Upper lobe of left lung (tissue), 6 donors: ENCODE measurements at regions not wholly inside any gene's neighbourhood (a gene's known extent, or its start where the extent isn't known, plus 50 kb on each side); places are given as distances from the start of the nearest gene placed in this dataset.

Experiments used
- ATAC-seq, 2 donors: fragments of 200-7000 bp; cut with Tn5 transposase; one replicate each; pipeline ENCODE4 v1.9.1; 2022; ENCODE audit warnings: mild to moderate bottlenecking in 2 of 2, moderate library complexity in 2 of 2; ENCODE audit not compliant: low FRiP score in 2 of 2
- DNase-seq, 2 donors: peaks; one replicate each; pipeline ENCODE4 v3.0.0-alpha.2; 2019 to 2020
- H3K27ac ChIP-seq, 4 donors: fragments of 200-600 bp; sonication (generic); one replicate each; pipeline ENCODE4 v1.5.1; 2016 to 2019
- H3K27me3 ChIP-seq, 4 donors: fragments of 200-600 bp; sonication (generic); one replicate each; pipeline ENCODE4 v1.5.1; 2017 to 2019
- H3K36me3 ChIP-seq, 4 donors: fragments of 200-600 bp; sonication (generic); one replicate each; pipeline ENCODE4 v1.5.1; 2016 to 2019
- H3K4me1 ChIP-seq, 4 donors: fragments of 200-600 bp; sonication (generic); one replicate each; pipeline ENCODE4 v1.5.1; 2018 to 2019
- H3K4me3 ChIP-seq, 4 donors: fragments of 200-600 bp; sonication (generic); one replicate each; pipeline ENCODE4 v1.5.1; 2017 to 2019; ENCODE audit warnings: mild to moderate bottlenecking in 2 of 4, moderate library complexity in 1 of 4
- H3K9me3 ChIP-seq, 4 donors: fragments of 200-600 bp; sonication (generic); one replicate each; pipeline ENCODE4 v1.5.1; 2018 to 2019
- EP300 ChIP-seq, 4 donors: sonication (generic); formaldehyde crosslinking; IDR thresholded peaks; one replicate each; pipeline ENCODE4 v1.5.1; 2017; ENCODE audit warnings: antibody characterized with exemption in 4 of 4, control low read depth in 2 of 4
- POLR2A ChIP-seq, 4 donors: fragments of 450-650 bp; IDR thresholded peaks; one replicate each; pipeline ENCODE4 v1.5.1; 2016 to 2017; ENCODE audit warnings: antibody characterized with exemption in 4 of 4, mild to moderate bottlenecking in 2 of 4
- POLR2AphosphoS5 ChIP-seq, 2 donors: sonication (generic); formaldehyde crosslinking; IDR thresholded peaks; one replicate each; pipeline ENCODE4 v1.5.1; 2017; ENCODE audit warnings: antibody characterized with exemption in 2 of 2
- WGBS, 2 donors: methylation state at CpG; one replicate each; pipeline ENCODE4 v1.1.5; 2017 to 2018; 5-methylcytosine and 5-hydroxymethylcytosine counted together
- TF ChIP-seq, protein P1 (sequence below), 6 experiments: fragments of 450-650 bp in 4 of 6; fragments of 200-600 bp in 2 of 6; sonication (generic) in 2 of 6; IDR thresholded peaks; one replicate each; pipeline ENCODE4 v1.5.1; 2016 to 2019; ENCODE audit warnings: antibody characterized with exemption in 6 of 6
- donor health status: DM: no; HTN: no; CAD: no; lungs with moderate emphysema.
- donor health status: DM: no; HTN: yes; CAD: no; lungs with severe emphysema.

DNA sequence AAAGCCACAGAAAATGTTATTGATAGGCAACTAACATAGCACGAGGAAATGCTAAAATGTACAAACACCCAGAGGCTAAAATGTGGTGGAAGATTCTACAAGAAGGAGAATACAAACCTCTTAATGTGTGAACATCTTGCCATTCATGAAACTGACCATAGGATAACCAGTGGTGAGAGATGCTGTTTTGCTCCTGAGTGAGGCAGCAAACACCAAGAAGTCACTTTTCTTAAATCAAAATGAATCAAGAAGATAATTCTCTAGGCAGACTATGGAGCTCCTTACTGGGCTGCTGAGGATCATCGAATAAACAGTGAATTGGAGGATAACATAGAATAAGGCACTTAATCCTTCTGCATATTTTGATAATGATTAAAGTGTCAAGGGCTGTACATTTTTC lies 375.4 kb upstream of the SLITRK6 start:
- TF ChIP-seq EP300 (IDR thresholded peaks at IDR 0.05) = no peak
- TF ChIP-seq, protein P1, sequence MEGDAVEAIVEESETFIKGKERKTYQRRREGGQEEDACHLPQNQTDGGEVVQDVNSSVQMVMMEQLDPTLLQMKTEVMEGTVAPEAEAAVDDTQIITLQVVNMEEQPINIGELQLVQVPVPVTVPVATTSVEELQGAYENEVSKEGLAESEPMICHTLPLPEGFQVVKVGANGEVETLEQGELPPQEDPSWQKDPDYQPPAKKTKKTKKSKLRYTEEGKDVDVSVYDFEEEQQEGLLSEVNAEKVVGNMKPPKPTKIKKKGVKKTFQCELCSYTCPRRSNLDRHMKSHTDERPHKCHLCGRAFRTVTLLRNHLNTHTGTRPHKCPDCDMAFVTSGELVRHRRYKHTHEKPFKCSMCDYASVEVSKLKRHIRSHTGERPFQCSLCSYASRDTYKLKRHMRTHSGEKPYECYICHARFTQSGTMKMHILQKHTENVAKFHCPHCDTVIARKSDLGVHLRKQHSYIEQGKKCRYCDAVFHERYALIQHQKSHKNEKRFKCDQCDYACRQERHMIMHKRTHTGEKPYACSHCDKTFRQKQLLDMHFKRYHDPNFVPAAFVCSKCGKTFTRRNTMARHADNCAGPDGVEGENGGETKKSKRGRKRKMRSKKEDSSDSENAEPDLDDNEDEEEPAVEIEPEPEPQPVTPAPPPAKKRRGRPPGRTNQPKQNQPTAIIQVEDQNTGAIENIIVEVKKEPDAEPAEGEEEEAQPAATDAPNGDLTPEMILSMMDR (IDR thresholded peaks at IDR 0.05) = no peak
- TF ChIP-seq POLR2A (IDR thresholded peaks at IDR 0.05) = no peak
- TF ChIP-seq POLR2AphosphoS5 (IDR thresholded peaks at IDR 0.05) = no peak
- no peaks in the 10 kb centered on the region for H3K36me3 ChIP-seq
- DNase-seq = no peak
- H3K9me3 ChIP-seq = no peaks in the 10 kb centered on the region
- H3K27me3 ChIP-seq = no peaks in the 10 kb centered on the region
- WGBS, 2 donors = 66 to 77% methylated on average over 2 of the region's 2 CpGs
- no peaks in the 10 kb centered on the region for H3K4me1 ChIP-seq
- H3K4me3 ChIP-seq = no peak overlapping the region
- H3K27ac ChIP-seq = no peak overlapping the region
- ATAC-seq = no peak

DNA sequence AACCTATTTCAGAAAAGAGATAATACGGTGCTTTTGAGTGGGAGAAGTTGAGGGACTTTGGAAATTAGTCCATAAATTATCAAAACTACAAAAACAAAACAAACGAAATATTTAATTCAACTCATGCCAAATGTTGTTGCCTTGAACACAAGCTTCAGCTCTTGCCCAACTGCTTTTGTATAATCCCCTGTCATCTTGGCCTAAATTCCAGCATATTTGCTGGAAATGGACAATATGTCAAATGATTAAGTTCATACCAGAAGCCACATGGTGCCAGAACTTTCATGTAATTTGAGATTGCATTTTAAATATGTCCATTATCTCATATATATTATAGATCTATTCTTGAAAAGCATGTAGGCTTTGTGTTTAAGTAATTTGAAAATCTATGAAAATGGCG lies 373.7 kb upstream of the SLITRK6 start:
- no peaks in the 10 kb centered on the region for H3K4me1 ChIP-seq
- no peak for TF ChIP-seq POLR2A (IDR thresholded peaks at IDR 0.05)

DNA sequence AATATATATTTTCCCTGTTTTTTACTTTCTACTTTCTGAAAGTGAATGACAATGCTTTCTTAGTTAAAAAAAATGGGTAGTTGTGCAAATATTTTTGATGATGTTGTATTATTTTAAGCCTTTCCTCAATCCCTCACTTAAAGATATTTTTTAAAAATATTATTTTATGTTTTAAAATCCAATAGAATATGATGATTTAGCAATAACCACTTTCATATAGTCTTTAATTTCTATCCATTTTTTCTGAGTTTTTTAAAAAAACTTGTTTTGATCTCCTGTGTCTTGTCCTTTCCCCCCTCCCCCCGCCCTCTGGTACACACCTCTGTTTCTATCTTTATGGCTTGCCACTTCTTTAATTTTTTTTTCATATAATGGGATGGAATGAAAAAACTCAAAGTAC lies 362.0 kb upstream of the SLITRK6 start:
- no peak for ATAC-seq
- DNase-seq = no peak
- no peak overlapping the region for H3K27ac ChIP-seq
- TF ChIP-seq, protein P1 (IDR thresholded peaks at IDR 0.05) = no peak
- TF ChIP-seq EP300 (IDR thresholded peaks at IDR 0.05) (no peak), POLR2AphosphoS5 (IDR thresholded peaks at IDR 0.05) (no peak), POLR2A (IDR thresholded peaks at IDR 0.05) (no peak)
- H3K4me3 ChIP-seq = no peak overlapping the region
- H3K36me3 ChIP-seq = no peaks in the 10 kb centered on the region
- H3K27me3 ChIP-seq = no peaks in the 10 kb centered on the region
- no peaks in the 10 kb centered on the region for H3K9me3 ChIP-seq
- 50 to 53% methylated on average over 1 of the region's 1 CpG for WGBS, 2 donors
- H3K4me1 ChIP-seq = no peaks in the 10 kb centered on the region

More for the DNA sequence above, 373.7 kb upstream of the SLITRK6 start:
- DNase-seq = no peak
- Histone ChIP-seq H3K36me3 (no peaks in the 10 kb centered on the region), H3K4me3 (no peak overlapping the region), H3K27me3 (no peaks in the 10 kb centered on the region), H3K27ac (no peak overlapping the region), H3K9me3 (no peaks in the 10 kb centered on the region)
- no peak for ATAC-seq
- WGBS, 2 donors = 72 to 76% methylated on average over 3 of the region's 3 CpGs

DNA sequence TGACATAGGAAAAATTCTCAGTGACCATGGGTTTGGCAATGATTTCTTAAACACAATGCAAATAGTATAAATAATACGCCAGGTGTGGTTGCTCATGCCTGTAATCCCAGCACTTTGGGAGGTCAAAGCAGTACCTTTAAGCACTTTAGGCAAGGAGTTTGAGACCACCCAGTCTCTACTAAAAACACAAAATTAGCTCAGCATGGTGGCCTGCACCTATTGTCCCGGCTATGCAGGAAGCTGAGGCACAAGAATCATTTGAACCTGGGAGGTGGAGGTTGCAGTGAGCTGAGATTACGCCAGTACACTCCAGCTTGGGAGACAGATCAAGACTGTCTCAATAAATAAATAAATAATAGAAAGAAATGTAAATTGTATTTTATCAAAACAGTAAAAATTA lies 356.5 kb upstream of the SLITRK6 start:
- no peak for TF ChIP-seq POLR2A (IDR thresholded peaks at IDR 0.05)
- no peak for TF ChIP-seq EP300 (IDR thresholded peaks at IDR 0.05)
- TF ChIP-seq, protein P1 (IDR thresholded peaks at IDR 0.05) = no peak
- TF ChIP-seq POLR2AphosphoS5 (IDR thresholded peaks at IDR 0.05) = no peak
- H3K27ac ChIP-seq = no peak overlapping the region
- H3K36me3 ChIP-seq = no peaks in the 10 kb centered on the region
- H3K4me3 ChIP-seq = no peak overlapping the region
- DNase-seq (no peak), ATAC-seq (no peak)
- H3K4me1 ChIP-seq = no peaks in the 10 kb centered on the region
- H3K27me3 ChIP-seq = no peaks in the 10 kb centered on the region
- no peaks in the 10 kb centered on the region for H3K9me3 ChIP-seq
- WGBS, 2 donors = 84 to 85% methylated on average over 3 of the region's 3 CpGs

DNA sequence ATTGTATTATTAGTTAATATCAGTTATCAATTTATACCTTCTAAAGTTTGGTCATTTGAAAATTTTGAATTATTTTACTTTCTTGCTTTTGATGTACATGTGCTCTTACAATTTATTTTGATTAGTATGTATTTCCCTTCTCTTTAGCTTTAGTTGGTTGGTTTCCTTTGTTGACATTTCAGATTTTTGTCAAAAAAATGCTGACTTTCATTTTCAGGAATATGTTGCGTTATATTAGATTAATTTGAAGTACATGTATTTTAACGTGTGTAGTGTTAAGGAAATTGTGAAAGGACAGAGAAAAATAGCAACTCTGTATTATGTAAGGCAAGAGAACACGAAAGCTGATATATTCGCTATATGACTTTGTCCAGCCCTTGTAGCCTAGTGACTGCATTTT lies 342.9 kb upstream of the SLITRK6 start:
- Histone ChIP-seq H3K27ac (no peak overlapping the region), H3K4me1 (no peaks in the 10 kb centered on the region), H3K36me3 (no peaks in the 10 kb centered on the region), H3K9me3 (no peaks in the 10 kb centered on the region), H3K27me3 (no peaks in the 10 kb centered on the region), H3K4me3 (no peak overlapping the region)
- no peak for TF ChIP-seq EP300 (IDR thresholded peaks at IDR 0.05)
- TF ChIP-seq, protein P1 (IDR thresholded peaks at IDR 0.05) = no peak
- no peak for TF ChIP-seq POLR2AphosphoS5 (IDR thresholded peaks at IDR 0.05)
- TF ChIP-seq POLR2A (IDR thresholded peaks at IDR 0.05) = no peak
- no peak for ATAC-seq
- no peak for DNase-seq
- WGBS, 2 donors = 79 to 86% methylated on average over 4 of the region's 4 CpGs
